HEK293 (cell line): ENCODE measurements at regions not wholly inside any gene's neighbourhood (a gene's known extent, or its start where the extent isn't known, plus 50 kb on each side); places are given as distances from the start of the nearest gene placed in this dataset.

Experiments
- TCF7L2 ChIP-seq: IDR thresholded peaks from 2 replicates; pipeline ENCODE4 v1.6.1; 2011; ENCODE audit warnings: low read depth, mild to moderate bottlenecking, inconsistent platforms, low read length, moderate library complexity, borderline replicate concordance
- ZNF791 ChIP-seq: fragments of 450-650 bp; formaldehyde crosslinking; IDR thresholded peaks from 2 replicates; pipeline ENCODE4 v1.5.1; 2016; ENCODE audit warnings: missing biosample characterization, missing genetic modification characterization

DNA sequence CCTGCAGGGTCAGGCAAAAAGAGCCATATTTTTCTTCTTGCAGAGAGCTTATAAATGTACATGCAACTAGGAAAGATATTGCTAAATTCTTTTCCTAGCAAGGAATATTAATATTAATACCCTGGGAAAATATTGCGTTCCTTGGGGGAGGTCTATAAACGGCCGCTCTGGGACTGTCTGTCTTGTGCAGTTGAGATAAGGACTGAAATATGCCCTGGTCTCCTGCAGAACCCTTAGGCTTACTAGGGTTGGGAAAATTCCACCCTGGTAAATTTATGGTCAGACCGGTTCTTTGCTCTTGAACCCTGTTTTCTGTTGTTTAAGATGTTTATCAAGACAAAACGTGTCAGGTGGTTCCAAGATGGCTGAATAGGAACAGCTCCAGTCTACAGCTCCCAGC lies 121.3 kb upstream of the CARMIL1 start:
- TF ChIP-seq ZNF791, result no peak
- TF ChIP-seq TCF7L2, result no peak
